ENCODE measurements at regions not wholly inside any gene's neighbourhood (a gene's known extent, or its start where the extent isn't known, plus 50 kb on each side); places are given as distances from the start of the nearest gene placed in this dataset.

GRCh38 chr6:113466526-113466925 is 390.6 kb upstream of the MARCKS start:
- Histone ChIP-seq H3F3A (ENCODE audit: insufficient read depth, low read length) (no peaks in the 10 kb centered on the region), H3K36me3 (ENCODE audit: insufficient read depth, low read length) (no peaks in the 10 kb centered on the region), H2AFZ (ENCODE audit: low read length) (no peak overlapping the region), H3K9me2 (ENCODE audit: low read depth, low read length) (no peaks in the 10 kb centered on the region), H3K9ac (ENCODE audit: low read length) (no peak overlapping the region), H3K79me2 (ENCODE audit: insufficient read depth, low read length) (no peaks in the 10 kb centered on the region), H3K4me3 (ENCODE audit: low read depth, low read length, poor library complexity, severe bottlenecking) (no peak overlapping the region), H3K4me1 (ENCODE audit: insufficient read depth, low read length, severe bottlenecking) (no peaks in the 10 kb centered on the region), H3K27ac (ENCODE audit: low read depth, low read length, poor library complexity, severe bottlenecking) (no peak overlapping the region), H4K20me1 (ENCODE audit: insufficient read depth, low read length) (no peaks in the 10 kb centered on the region), H3K4me2 (ENCODE audit: low read length) (no peak overlapping the region), H3K27me3 (ENCODE audit: insufficient read depth, low read length) (no peaks in the 10 kb centered on the region), H3K9me3 (ENCODE audit: low read length) (no peaks in the 10 kb centered on the region)
- TF ChIP-seq EZH2 (IDR thresholded peaks at IDR 0.05; ENCODE audit: borderline replicate concordance, low read length) (no peak), CTCF (IDR thresholded peaks at IDR 0.05; ENCODE audit: low read length) (no peak)

- no peak overlapping the region for H3K27ac ChIP-seq (ENCODE audit: low read depth, low read length, poor library complexity, severe bottlenecking)
- H4K20me1 ChIP-seq (ENCODE audit: insufficient read depth, low read length), result no peaks in the 10 kb centered on the region
- H3K9me2 ChIP-seq (ENCODE audit: low read depth, low read length), result no peaks in the 10 kb centered on the region
- no peaks in the 10 kb centered on the region for H3K36me3 ChIP-seq (ENCODE audit: insufficient read depth, low read length)
- no peak overlapping the region for H3K4me2 ChIP-seq (ENCODE audit: low read length)
- TF ChIP-seq CTCF (IDR thresholded peaks at IDR 0.05; ENCODE audit: low read length) (no peak), EZH2 (IDR thresholded peaks at IDR 0.05; ENCODE audit: borderline replicate concordance, low read length) (no peak)
- no peak overlapping the region for H3K4me3 ChIP-seq (ENCODE audit: low read depth, low read length, poor library complexity, severe bottlenecking)
- no peaks in the 10 kb centered on the region for H3K27me3 ChIP-seq (ENCODE audit: insufficient read depth, low read length)
- no peaks in the 10 kb centered on the region for H3K4me1 ChIP-seq (ENCODE audit: insufficient read depth, low read length, severe bottlenecking)
- H3K9me3 ChIP-seq (ENCODE audit: low read length), result no peaks in the 10 kb centered on the region
- no peak overlapping the region for H2AFZ ChIP-seq (ENCODE audit: low read length)
- H3K9ac ChIP-seq (ENCODE audit: low read length), result no peak overlapping the region
- H3F3A ChIP-seq (ENCODE audit: insufficient read depth, low read length), result no peaks in the 10 kb centered on the region
- H3K79me2 ChIP-seq (ENCODE audit: insufficient read depth, low read length), result no peaks in the 10 kb centered on the region
These were observed 381.8 kb upstream of the MARCKS start for GRCh38 chr6:113475392-113475791.

GRCh38 chr6:113476937-113477839 is 380.0 kb upstream of the MARCKS start:
- Histone ChIP-seq H3K36me3 (ENCODE audit: insufficient read depth, low read length) (no peaks in the 10 kb centered on the region), H3F3A (ENCODE audit: insufficient read depth, low read length) (no peaks in the 10 kb centered on the region), H4K20me1 (ENCODE audit: insufficient read depth, low read length) (no peaks in the 10 kb centered on the region), H3K4me1 (ENCODE audit: insufficient read depth, low read length, severe bottlenecking) (no peaks in the 10 kb centered on the region), H3K9ac (ENCODE audit: low read length) (no peak overlapping the region), H3K79me2 (ENCODE audit: insufficient read depth, low read length) (no peaks in the 10 kb centered on the region), H3K4me2 (ENCODE audit: low read length) (no peak overlapping the region), H3K9me3 (ENCODE audit: low read length) (no peaks in the 10 kb centered on the region), H2AFZ (ENCODE audit: low read length) (no peak overlapping the region), H3K27me3 (ENCODE audit: insufficient read depth, low read length) (no peaks in the 10 kb centered on the region), H3K27ac (ENCODE audit: low read depth, low read length, poor library complexity, severe bottlenecking) (no peak overlapping the region), H3K4me3 (ENCODE audit: low read depth, low read length, poor library complexity, severe bottlenecking) (no peak overlapping the region), H3K9me2 (ENCODE audit: low read depth, low read length) (no peaks in the 10 kb centered on the region)
- TF ChIP-seq EZH2 (IDR thresholded peaks at IDR 0.05; ENCODE audit: borderline replicate concordance, low read length) (no peak), CTCF (IDR thresholded peaks at IDR 0.05; ENCODE audit: low read length) (no peak)
